GM12891 (cell line): ENCODE measurements at regions not wholly inside any gene's neighbourhood (a gene's known extent, or its start where the extent isn't known, plus 50 kb on each side); places are given as distances from the start of the nearest gene placed in this dataset.

Experiments used
- POLR2A ChIP-seq: IDR thresholded peaks from 2 replicates; pipeline ENCODE4 v1.6.1; 2011; ENCODE audit warnings: low read depth, low read length, control low read depth
- POLR2AphosphoS5 ChIP-seq: IDR thresholded peaks from 2 replicates; pipeline ENCODE4 v1.6.1; 2011; ENCODE audit warnings: low read depth, low read length, control low read depth
- SPI1 ChIP-seq: IDR thresholded peaks from 2 replicates; pipeline ENCODE4 v1.6.1; 2011; ENCODE audit warnings: low read depth, low read length, control low read depth
- TAF1 ChIP-seq: IDR thresholded peaks from 2 replicates; pipeline ENCODE4 v1.6.1; 2011; ENCODE audit warnings: low read depth, low read length, control low read depth

- TF ChIP-seq POLR2A, result no peak
- TF ChIP-seq POLR2AphosphoS5, result no peak
- no peak for TF ChIP-seq SPI1
- TF ChIP-seq TAF1, result no peak
Measured at GRCh38 chr3:27022096-27022761, 347.0 kb downstream of the NEK10 start.
